PC-9 (cell line): ENCODE measurements at regions not wholly inside any gene's neighbourhood (a gene's known extent, or its start where the extent isn't known, plus 50 kb on each side); places are given as distances from the start of the nearest gene placed in this dataset.

Experiments used
- BruUV-seq: library from RNA; stranded (reverse); fragments of 400-500 nt; replicated peaks from 2 replicates; lab custom pipeline; 2021; lab: Mats Ljungman, UMichigan
- CTCF ChIA-PET: fragments of 300-600 bp; sonication (Branson Sonifier 250); formaldehyde crosslinking; loops from one replicate; lab custom pipeline; 2022; ENCODE audit warnings: antibody characterized with exemption; lab: Charles Lee
- POLR2A ChIA-PET: fragments of 300-600 bp; sonication (Branson Sonifier 250); formaldehyde crosslinking; loops from one replicate; lab custom pipeline; 2022; ENCODE audit warnings: antibody characterized with exemption; ENCODE audit not compliant: unreplicated experiment; lab: Charles Lee
- DNase-seq, 2 experiments: peaks; one replicate each; pipeline versions ENCODE4 v3.0.0 to v3.0.0-alpha.2; 2015 to 2022; ENCODE audit warnings: mixed read lengths in 1 of 2
- H2AFZ ChIP-seq: fragments of 200-600 bp; sonication (generic); 2 replicates; pipeline ENCODE4 v1.8.1; 2017; ENCODE audit warnings: antibody characterized with exemption
- H3F3A ChIP-seq: fragments of 200-600 bp; sonication (generic); 2 replicates; pipeline ENCODE4 v1.8.1; 2017; ENCODE audit warnings: antibody characterized with exemption, mild to moderate bottlenecking, low read depth; ENCODE audit not compliant: insufficient read depth
- H3K27ac ChIP-seq: fragments of 200-600 bp; sonication (generic); 2 replicates; pipeline ENCODE4 v1.6.1; 2016; ENCODE audit warnings: mixed run types
- H3K27me3 ChIP-seq: fragments of 200-600 bp; sonication (generic); 2 replicates; pipeline ENCODE4 v1.6.1; 2016; ENCODE audit warnings: low read depth, mixed run types; ENCODE audit not compliant: insufficient read depth
- H3K36me3 ChIP-seq: fragments of 200-600 bp; sonication (generic); 2 replicates; pipeline ENCODE4 v1.6.1; 2016; ENCODE audit warnings: low read depth, mixed run types
- H3K4me1 ChIP-seq: fragments of 200-600 bp; sonication (generic); replicated peaks from 2 replicates; pipeline ENCODE4 v1.6.1; 2016; ENCODE audit warnings: mixed run types; ENCODE audit not compliant: insufficient read depth
- H3K4me2 ChIP-seq: fragments of 200-600 bp; sonication (generic); 2 replicates; pipeline ENCODE4 v1.6.1; 2017; ENCODE audit warnings: mixed run types
- H3K4me3 ChIP-seq: fragments of 200-600 bp; sonication (generic); 2 replicates; pipeline ENCODE4 v1.6.1; 2016; ENCODE audit warnings: mixed run types
- H3K79me2 ChIP-seq: fragments of 200-600 bp; sonication (generic); 2 replicates; pipeline ENCODE4 v1.6.1; 2017; ENCODE audit warnings: low read depth, mixed run types
- H3K9me2 ChIP-seq: fragments of 200-600 bp; sonication (generic); 2 replicates; pipeline ENCODE4 v1.8.1; 2017; ENCODE audit warnings: mild to moderate bottlenecking; ENCODE audit not compliant: insufficient read depth
- H3K9me3 ChIP-seq: fragments of 200-600 bp; sonication (generic); 2 replicates; pipeline ENCODE4 v1.8.1; 2016; ENCODE audit warnings: low read depth; ENCODE audit not compliant: insufficient read depth
- H4K20me1 ChIP-seq: fragments of 200-600 bp; sonication (generic); 2 replicates; pipeline ENCODE4 v1.8.1; 2017; ENCODE audit not compliant: insufficient read depth
- EZH2 ChIP-seq: fragments of 200-600 bp; sonication (generic); IDR thresholded peaks from 2 replicates; pipeline ENCODE4 v1.8.0; 2017; ENCODE audit warnings: antibody characterized with exemption, low read depth
- intact Hi-C: fragments of 100-400 bp; cut with micrococcal nuclease; formaldehyde crosslinking; loops from one replicate; pipeline ENCODE4 v1.10.0; 2022; ENCODE audit not compliant: unreplicated experiment
- TF ChIP-seq, protein P1 (sequence below): fragments of 200-600 bp; sonication (generic); conservative IDR thresholded peaks from 2 replicates; pipeline ENCODE4 v1.6.1; 2017; ENCODE audit warnings: mixed run types, antibody characterized with exemption, mild to moderate bottlenecking, moderate library complexity

DNA sequence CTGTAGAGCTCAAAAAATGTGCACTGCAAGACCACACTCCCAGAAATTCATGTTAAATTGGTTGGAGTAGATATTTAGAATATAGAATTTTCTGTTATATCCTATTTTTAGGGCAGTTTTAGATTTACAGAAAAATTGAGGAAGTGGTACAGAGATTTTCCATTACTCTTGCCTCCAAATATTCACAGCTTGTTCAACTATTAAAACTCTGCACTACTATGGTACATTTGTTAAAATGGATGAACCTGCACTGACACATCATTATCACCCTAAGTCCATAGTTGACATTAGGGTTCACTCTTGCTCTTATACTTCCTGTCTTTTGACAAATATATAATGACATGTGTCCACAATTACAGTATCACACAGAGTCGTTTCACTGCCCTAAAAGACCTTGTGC is 1724.5 kb downstream of the C4orf33 start:
- Histone ChIP-seq H3K79me2 (no peaks in the 10 kb centered on the region), H3K4me1 (no peaks in the 10 kb centered on the region), H3K27me3 (no peaks in the 10 kb centered on the region), H3K36me3 (no peaks in the 10 kb centered on the region), H2AFZ (no peak overlapping the region), H3K4me2 (no peak overlapping the region), H3K27ac (no peak overlapping the region), H3F3A (no peaks in the 10 kb centered on the region), H3K9me2 (no peaks in the 10 kb centered on the region), H3K9me3 (no peaks in the 10 kb centered on the region), H3K4me3 (no peak overlapping the region), H4K20me1 (no peaks in the 10 kb centered on the region)
- DNase-seq: no peak
- TF ChIP-seq EZH2: no peak
- POLR2A ChIA-PET: no interaction called here
- no TSS peak for BruUV-seq
- CTCF ChIA-PET: no interaction called here
- intact Hi-C loops: no loop called here

DNA sequence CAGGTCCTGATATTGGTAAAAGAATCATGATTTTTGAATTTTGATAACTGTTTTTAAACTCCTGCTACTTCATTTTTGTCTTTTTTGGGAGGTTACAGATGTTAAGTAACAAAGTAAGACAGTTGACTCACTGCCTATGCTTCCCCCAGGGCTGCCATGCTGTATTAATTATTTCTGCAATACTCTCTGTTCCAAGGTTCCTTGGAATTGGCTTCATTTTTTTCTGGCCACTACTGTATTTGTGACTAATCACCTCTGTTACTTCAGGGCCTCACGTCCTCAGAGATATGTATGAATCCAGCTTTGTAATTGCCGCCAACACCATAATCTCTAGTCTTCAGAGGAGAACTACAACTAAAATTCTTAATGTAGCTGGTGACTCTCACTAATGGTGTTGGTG is 1729.3 kb downstream of the C4orf33 start:
- DNase-seq: no peak
- intact Hi-C loops: no loop called here
- POLR2A ChIA-PET: no interaction called here

DNA sequence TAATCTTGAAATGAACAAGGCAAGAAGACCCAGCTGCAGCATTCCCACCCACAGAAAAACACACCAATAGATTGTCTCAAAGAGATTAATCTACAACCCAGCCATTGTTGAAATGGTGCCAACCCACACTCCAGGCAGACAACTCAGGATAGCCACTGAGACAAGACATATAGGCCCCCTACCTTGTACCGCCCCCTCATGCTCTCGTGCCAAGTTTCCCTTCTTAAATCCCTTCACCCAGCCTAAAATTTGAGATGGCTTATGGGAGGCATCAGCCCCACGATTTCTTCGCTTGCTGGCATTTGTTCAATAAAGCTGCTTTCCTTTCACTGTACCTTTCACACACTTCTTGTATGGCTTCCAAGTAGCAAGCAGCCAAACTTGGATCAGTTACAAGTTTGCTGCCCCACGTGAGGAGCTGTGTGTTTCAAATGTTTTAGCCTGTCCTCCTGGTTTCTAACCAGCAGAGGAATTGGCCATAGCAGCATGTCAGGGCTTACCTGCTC is 1754.1 kb downstream of the C4orf33 start:
- H2AFZ ChIP-seq: no peak overlapping the region
- H3K36me3 ChIP-seq: no peaks in the 10 kb centered on the region
- no peaks in the 10 kb centered on the region for H3K4me1 ChIP-seq
- intact Hi-C loops: no loop called here
- H3F3A ChIP-seq: no peaks in the 10 kb centered on the region
- no peak overlapping the region for H3K4me3 ChIP-seq
- no peaks in the 10 kb centered on the region for H3K9me3 ChIP-seq
- TF ChIP-seq EZH2: no peak
- TF ChIP-seq, protein P1, sequence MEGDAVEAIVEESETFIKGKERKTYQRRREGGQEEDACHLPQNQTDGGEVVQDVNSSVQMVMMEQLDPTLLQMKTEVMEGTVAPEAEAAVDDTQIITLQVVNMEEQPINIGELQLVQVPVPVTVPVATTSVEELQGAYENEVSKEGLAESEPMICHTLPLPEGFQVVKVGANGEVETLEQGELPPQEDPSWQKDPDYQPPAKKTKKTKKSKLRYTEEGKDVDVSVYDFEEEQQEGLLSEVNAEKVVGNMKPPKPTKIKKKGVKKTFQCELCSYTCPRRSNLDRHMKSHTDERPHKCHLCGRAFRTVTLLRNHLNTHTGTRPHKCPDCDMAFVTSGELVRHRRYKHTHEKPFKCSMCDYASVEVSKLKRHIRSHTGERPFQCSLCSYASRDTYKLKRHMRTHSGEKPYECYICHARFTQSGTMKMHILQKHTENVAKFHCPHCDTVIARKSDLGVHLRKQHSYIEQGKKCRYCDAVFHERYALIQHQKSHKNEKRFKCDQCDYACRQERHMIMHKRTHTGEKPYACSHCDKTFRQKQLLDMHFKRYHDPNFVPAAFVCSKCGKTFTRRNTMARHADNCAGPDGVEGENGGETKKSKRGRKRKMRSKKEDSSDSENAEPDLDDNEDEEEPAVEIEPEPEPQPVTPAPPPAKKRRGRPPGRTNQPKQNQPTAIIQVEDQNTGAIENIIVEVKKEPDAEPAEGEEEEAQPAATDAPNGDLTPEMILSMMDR: no peak
- no peak for DNase-seq
- ChIA-PET CTCF (no interaction called here), POLR2A (no interaction called here)
- no peak overlapping the region for H3K27ac ChIP-seq
- H3K4me2 ChIP-seq: no peak overlapping the region
- no peaks in the 10 kb centered on the region for H3K79me2 ChIP-seq
- H3K9me2 ChIP-seq: no peaks in the 10 kb centered on the region
- H3K27me3 ChIP-seq: no peaks in the 10 kb centered on the region
- BruUV-seq: no TSS peak
- no peaks in the 10 kb centered on the region for H4K20me1 ChIP-seq

More for the DNA sequence above, 1729.3 kb downstream of the C4orf33 start:
- no peaks in the 10 kb centered on the region for H3K4me1 ChIP-seq
- no peaks in the 10 kb centered on the region for H3K36me3 ChIP-seq
- CTCF ChIA-PET: no interaction called here
- no peaks in the 10 kb centered on the region for H3K9me2 ChIP-seq
- no peaks in the 10 kb centered on the region for H3K9me3 ChIP-seq
- no peak overlapping the region for H3K4me3 ChIP-seq
- H3K4me2 ChIP-seq: no peak overlapping the region
- H4K20me1 ChIP-seq: no peaks in the 10 kb centered on the region
- no peak for TF ChIP-seq EZH2
- TF ChIP-seq, protein P1: no peak
- BruUV-seq: no TSS peak
- no peaks in the 10 kb centered on the region for H3F3A ChIP-seq
- H3K27ac ChIP-seq: no peak overlapping the region
- H3K27me3 ChIP-seq: no peaks in the 10 kb centered on the region
- H2AFZ ChIP-seq: no peak overlapping the region
- H3K79me2 ChIP-seq: no peaks in the 10 kb centered on the region

DNA sequence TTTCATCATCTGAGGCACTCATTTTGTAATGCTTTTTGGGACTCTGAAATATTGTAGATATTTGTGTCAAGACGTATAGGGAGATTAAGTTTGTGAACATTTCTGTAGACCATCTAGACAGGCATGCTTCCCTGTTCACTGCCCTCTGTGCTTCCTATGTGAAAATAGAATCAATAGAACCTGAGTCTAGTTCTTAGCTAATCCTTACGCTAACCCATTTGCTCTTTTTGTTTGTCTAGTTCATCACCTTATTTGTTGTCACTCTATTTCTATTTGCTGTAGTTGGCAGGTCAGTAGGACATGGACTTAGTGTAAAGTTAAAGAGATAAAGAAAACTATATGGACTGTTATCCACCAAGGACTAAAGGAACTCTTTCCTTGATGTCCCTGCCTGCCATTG is 1755.2 kb downstream of the C4orf33 start:
- H3K4me1 ChIP-seq: no peaks in the 10 kb centered on the region
- H3K27ac ChIP-seq: no peak overlapping the region
- TF ChIP-seq, protein P1: no peak
- no peak for TF ChIP-seq EZH2
- no peaks in the 10 kb centered on the region for H3K27me3 ChIP-seq
- H3K4me2 ChIP-seq: no peak overlapping the region
- H3F3A ChIP-seq: no peaks in the 10 kb centered on the region
- H3K4me3 ChIP-seq: no peak overlapping the region
- CTCF ChIA-PET: no interaction called here
- H4K20me1 ChIP-seq: no peaks in the 10 kb centered on the region
- H2AFZ ChIP-seq: no peak overlapping the region
- BruUV-seq: no TSS peak
- no peaks in the 10 kb centered on the region for H3K79me2 ChIP-seq
- POLR2A ChIA-PET: no interaction called here
- DNase-seq: no peak
- no peaks in the 10 kb centered on the region for H3K9me2 ChIP-seq
- intact Hi-C loops: no loop called here
- H3K36me3 ChIP-seq: no peaks in the 10 kb centered on the region
- no peaks in the 10 kb centered on the region for H3K9me3 ChIP-seq
